ENCODE measurements at regions not wholly inside any gene's neighbourhood (a gene's known extent, or its start where the extent isn't known, plus 50 kb on each side); places are given as distances from the start of the nearest gene placed in this dataset.

DNA sequence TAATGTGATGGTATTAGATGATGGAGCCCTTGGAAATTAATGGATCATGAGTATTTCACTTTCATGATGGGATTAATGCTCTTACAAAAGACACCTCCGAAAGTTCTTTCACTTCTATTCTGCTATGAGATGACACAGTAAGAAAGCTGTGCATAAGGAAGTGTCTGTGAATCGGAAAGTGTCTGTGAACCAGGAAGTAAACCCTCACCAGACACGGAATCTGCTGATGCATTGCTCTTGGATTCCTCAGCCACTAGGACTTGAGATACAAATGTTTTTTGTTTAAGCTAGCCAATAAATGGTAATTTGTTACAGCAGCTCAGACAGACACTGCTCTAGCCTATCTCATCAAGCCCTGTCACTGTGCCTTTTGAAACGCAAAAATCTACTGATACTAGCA is 440.4 kb upstream of the PRR20A start:
- Histone ChIP-seq H3K18ac (ENCODE audit: extremely low read depth, low read length) (no peak overlapping the region), H3K4me2 (ENCODE audit: insufficient read depth in 1 of 2, low read depth in 2 of 2, low read length in 2 of 2) (no peak overlapping the region), H2BK120ac (replicated peaks; ENCODE audit: low read depth, low read length) (no peak overlapping the region), H3K56ac (replicated peaks; ENCODE audit: insufficient read length, low read depth, low read length) (no peak overlapping the region), H4K5ac (ENCODE audit: insufficient read length, low read depth, low read length) (no peak overlapping the region), H4K20me1 (replicated peaks in 1 of 2; ENCODE audit: control insufficient read depth in 1 of 2, insufficient read depth in 2 of 2, low read length in 2 of 2) (no peaks in the 10 kb centered on the region), H3K27me3 (replicated peaks in 1 of 4; ENCODE audit: control insufficient read depth in 3 of 4, extremely low read depth in 1 of 4, insufficient read depth in 3 of 4, low read length in 3 of 4) (no peaks in the 10 kb centered on the region), H2BK5ac (ENCODE audit: low read depth, low read length) (no peak overlapping the region), H3K9ac (replicated peaks in 1 of 4; ENCODE audit: extremely low read depth in 1 of 4, low read depth in 3 of 4, low read length in 3 of 4) (no peak overlapping the region), H2BK12ac (ENCODE audit: low read depth, low read length) (no peak overlapping the region), H3K27ac (ENCODE audit: low read depth, low read length) (no peak overlapping the region), H3K23ac (ENCODE audit: insufficient read length) (no peak overlapping the region), H3K79me1 (ENCODE audit: low read depth, low read length) (no peaks in the 10 kb centered on the region), H2BK15ac (ENCODE audit: low read length) (no peak overlapping the region), H3K4me1 (replicated peaks in 1 of 4; ENCODE audit: control insufficient read depth in 3 of 4, insufficient read depth in 4 of 4, low read length in 3 of 4) (no peaks in the 10 kb centered on the region), H3K9me3 (ENCODE audit: insufficient read depth in 2 of 2, low read depth in 1 of 2, low read length in 1 of 2) (no peaks in the 10 kb centered on the region), H4K8ac (ENCODE audit: extremely low read depth, insufficient read depth, low read length) (no peak overlapping the region), H3K4ac (replicated peaks; ENCODE audit: insufficient read length, low read depth, low read length) (no peak overlapping the region), H4K91ac (replicated peaks; ENCODE audit: insufficient read length, low read length) (no peak overlapping the region), H2AFZ (ENCODE audit: low read length) (peak overlapping the region; percentile 70), H2BK20ac (ENCODE audit: low read length) (no peak overlapping the region), H3K14ac (ENCODE audit: insufficient read length) (no peak overlapping the region), H3K4me3 (ENCODE audit: extremely low read depth in 1 of 4, insufficient read depth in 2 of 4, low read depth in 3 of 4, low read length in 4 of 4) (no peak overlapping the region), H2AK5ac (ENCODE audit: low read depth, low read length) (no peak overlapping the region), H3K23me2 (ENCODE audit: low read depth, low read length) (no peaks in the 10 kb centered on the region), H3K79me2 (ENCODE audit: control insufficient read depth in 1 of 2, insufficient read depth in 2 of 2, low read length in 2 of 2) (no peaks in the 10 kb centered on the region), H3K36me3 (ENCODE audit: control insufficient read depth in 2 of 4, insufficient read depth in 4 of 4, low read length in 3 of 4) (no peaks in the 10 kb centered on the region)
- POLR2A ChIA-PET (ENCODE audit: partially characterized antibody), result no interaction called here
- no peak for DNase-seq (ENCODE audit: low read depth in 1 of 2, low spot score in 2 of 2)
- WGBS, 2 experiments (ENCODE audit: extremely low coverage in 1 of 2, insufficient coverage in 1 of 2, insufficient read length in 1 of 2, insufficient replicate concordance in 2 of 2, low coverage in 1 of 2, low lambda C conversion rate in 2 of 2, missing lambda C conversion rate in 1 of 2), result 97% methylated on average over 4 of the region's 4 CpGs; no CpG with 5 or more reads in 1 of the 2 experiments
- FAIRE-seq, result no peak
- CTCF ChIA-PET (ENCODE audit: partially characterized antibody), result interaction anchor here (0.6 kb wide), 1 partner anchor 31 kb away, joined by 3 read pairs; no protein-coding TSS in a partner anchor
- TF ChIP-seq RXRA (IDR thresholded peaks at IDR 0.05; ENCODE audit: insufficient read depth, low read depth, low read length), result no peak
- TF ChIP-seq NANOG (IDR thresholded peaks at IDR 0.05; ENCODE audit: insufficient read depth, low read depth, low read length, poor library complexity, severe bottlenecking), result no peak
- no peak for TF ChIP-seq POLR2AphosphoS5 (IDR thresholded peaks at IDR 0.05; ENCODE audit: low read depth, low read length)
- no peak for TF ChIP-seq JUND (IDR thresholded peaks at IDR 0.05; ENCODE audit: low read length)

Measured in H1 (cell line).